GM12864 (cell line): ENCODE measurements at regions not wholly inside any gene's neighbourhood (a gene's known extent, or its start where the extent isn't known, plus 50 kb on each side); places are given as distances from the start of the nearest gene placed in this dataset.

ENCODE experiments used
- DNase-seq: peaks from one replicate; pipeline ENCODE4 v3.0.0-alpha.2; 2011; ENCODE audit warnings: low read depth
- H3K4me3 ChIP-seq: 2 replicates; pipeline ENCODE4 v1.5.1; 2011; ENCODE audit warnings: mild to moderate bottlenecking, low read depth, low read length, control low read depth
- CTCF ChIP-seq: IDR thresholded peaks from 2 replicates; pipeline ENCODE4 v1.5.1; 2011; ENCODE audit warnings: low read depth, mild to moderate bottlenecking, moderate library complexity, low read length, control low read depth, inconsistent platforms; ENCODE audit errors: missing control alignments

- no peak for DNase-seq
- H3K4me3 ChIP-seq: no peak overlapping the region
- TF ChIP-seq CTCF: no peak
Measured at GRCh38 chr16:80372341-80372740, 168.5 kb upstream of the DYNLRB2 start.

GRCh38 chr16:80369138-80369958 is 171.4 kb upstream of the DYNLRB2 start:
- H3K4me3 ChIP-seq: no peak overlapping the region
- no peak for DNase-seq
- peak; percentile 21 for TF ChIP-seq CTCF

GRCh38 chr16:80367037-80367658 is 173.6 kb upstream of the DYNLRB2 start:
- no peak for DNase-seq
- no peak overlapping the region for H3K4me3 ChIP-seq
- TF ChIP-seq CTCF: no peak

GRCh38 chr16:80366023-80366422 is 174.8 kb upstream of the DYNLRB2 start:
- no peak for DNase-seq
- TF ChIP-seq CTCF: no peak
- no peak overlapping the region for H3K4me3 ChIP-seq

GRCh38 chr16:80362816-80363215 is 178.0 kb upstream of the DYNLRB2 start:
- TF ChIP-seq CTCF: no peak
- no peak overlapping the region for H3K4me3 ChIP-seq
- no peak for DNase-seq

GRCh38 chr16:80356365-80356764 is 184.4 kb upstream of the DYNLRB2 start:
- TF ChIP-seq CTCF: no peak
- no peak for DNase-seq

More at GRCh38 chr16:80356365-80356764, 184.4 kb upstream of the DYNLRB2 start:
- H3K4me3 ChIP-seq: no peak overlapping the region
